ENCODE measurements at regions not wholly inside any gene's neighbourhood (a gene's known extent, or its start where the extent isn't known, plus 50 kb on each side); places are given as distances from the start of the nearest gene placed in this dataset.
A peak's percentile ranks its signal among the peaks of the same experiment; 100 is the strongest.

GRCh38 chr3:20344400-20344959 is 158.5 kb upstream of the SGO1 start:
- DNase-seq (ENCODE audit: low read depth) (no peak), FAIRE-seq (no peak)
- Histone ChIP-seq H3K36me3 (ENCODE audit: control insufficient read depth, insufficient read depth, low read length) (no peaks in the 10 kb centered on the region), H3K27me3 (ENCODE audit: control insufficient read depth, insufficient read depth, low read length) (no peaks in the 10 kb centered on the region), H3K4me3 (ENCODE audit: low read depth, low read length) (no peak overlapping the region)
- no peak for TF ChIP-seq CTCF (IDR thresholded peaks at IDR 0.05; ENCODE audit: insufficient read depth, low read length, severe bottlenecking)

- DNase-seq (ENCODE audit: low read depth), result no peak
- Histone ChIP-seq H3K36me3 (ENCODE audit: control insufficient read depth, insufficient read depth, low read length) (no peaks in the 10 kb centered on the region), H3K4me3 (ENCODE audit: low read depth, low read length) (no peak overlapping the region), H3K27me3 (ENCODE audit: control insufficient read depth, insufficient read depth, low read length) (no peaks in the 10 kb centered on the region)
- TF ChIP-seq CTCF (IDR thresholded peaks at IDR 0.05; ENCODE audit: insufficient read depth, low read length, severe bottlenecking), result no peak
- no peak for FAIRE-seq
Measured at GRCh38 chr3:20343790-20344189, 157.8 kb upstream of the SGO1 start.

GRCh38 chr3:20340324-20340928 is 154.4 kb upstream of the SGO1 start:
- Histone ChIP-seq H3K36me3 (ENCODE audit: control insufficient read depth, insufficient read depth, low read length) (no peaks in the 10 kb centered on the region), H3K27me3 (ENCODE audit: control insufficient read depth, insufficient read depth, low read length) (no peaks in the 10 kb centered on the region), H3K4me3 (ENCODE audit: low read depth, low read length) (no peak overlapping the region)
- DNase-seq (ENCODE audit: low read depth) (peak; percentile 52), FAIRE-seq (no peak)
- peak; percentile 96 for TF ChIP-seq CTCF (IDR thresholded peaks at IDR 0.05; ENCODE audit: insufficient read depth, low read length, severe bottlenecking)

GRCh38 chr3:20336572-20336971 is 150.6 kb upstream of the SGO1 start:
- H3K4me3 ChIP-seq (ENCODE audit: low read depth, low read length), result no peak overlapping the region
- FAIRE-seq, result no peak
- no peak for DNase-seq (ENCODE audit: low read depth)
- no peak for TF ChIP-seq CTCF (IDR thresholded peaks at IDR 0.05; ENCODE audit: insufficient read depth, low read length, severe bottlenecking)
- no peaks in the 10 kb centered on the region for H3K36me3 ChIP-seq (ENCODE audit: control insufficient read depth, insufficient read depth, low read length)
- no peaks in the 10 kb centered on the region for H3K27me3 ChIP-seq (ENCODE audit: control insufficient read depth, insufficient read depth, low read length)

GRCh38 chr3:20334842-20335241 is 148.8 kb upstream of the SGO1 start:
- Histone ChIP-seq H3K4me3 (ENCODE audit: low read depth, low read length) (no peak overlapping the region), H3K27me3 (ENCODE audit: control insufficient read depth, insufficient read depth, low read length) (no peaks in the 10 kb centered on the region), H3K36me3 (ENCODE audit: control insufficient read depth, insufficient read depth, low read length) (no peaks in the 10 kb centered on the region)
- no peak for TF ChIP-seq CTCF (IDR thresholded peaks at IDR 0.05; ENCODE audit: insufficient read depth, low read length, severe bottlenecking)
- no peak for FAIRE-seq
- DNase-seq (ENCODE audit: low read depth), result no peak

- no peak for TF ChIP-seq CTCF (IDR thresholded peaks at IDR 0.05; ENCODE audit: insufficient read depth, low read length, severe bottlenecking)
- Histone ChIP-seq H3K36me3 (ENCODE audit: control insufficient read depth, insufficient read depth, low read length) (no peaks in the 10 kb centered on the region), H3K4me3 (ENCODE audit: low read depth, low read length) (no peak overlapping the region), H3K27me3 (ENCODE audit: control insufficient read depth, insufficient read depth, low read length) (no peaks in the 10 kb centered on the region)
- FAIRE-seq (no peak), DNase-seq (ENCODE audit: low read depth) (no peak)
Measured at GRCh38 chr3:20327889-20328288, 141.9 kb upstream of the SGO1 start.

Data from bronchial epithelial cell (primary cell).